ENCODE measurements at regions not wholly inside any gene's neighbourhood (a gene's known extent, or its start where the extent isn't known, plus 50 kb on each side); places are given as distances from the start of the nearest gene placed in this dataset.

DNA sequence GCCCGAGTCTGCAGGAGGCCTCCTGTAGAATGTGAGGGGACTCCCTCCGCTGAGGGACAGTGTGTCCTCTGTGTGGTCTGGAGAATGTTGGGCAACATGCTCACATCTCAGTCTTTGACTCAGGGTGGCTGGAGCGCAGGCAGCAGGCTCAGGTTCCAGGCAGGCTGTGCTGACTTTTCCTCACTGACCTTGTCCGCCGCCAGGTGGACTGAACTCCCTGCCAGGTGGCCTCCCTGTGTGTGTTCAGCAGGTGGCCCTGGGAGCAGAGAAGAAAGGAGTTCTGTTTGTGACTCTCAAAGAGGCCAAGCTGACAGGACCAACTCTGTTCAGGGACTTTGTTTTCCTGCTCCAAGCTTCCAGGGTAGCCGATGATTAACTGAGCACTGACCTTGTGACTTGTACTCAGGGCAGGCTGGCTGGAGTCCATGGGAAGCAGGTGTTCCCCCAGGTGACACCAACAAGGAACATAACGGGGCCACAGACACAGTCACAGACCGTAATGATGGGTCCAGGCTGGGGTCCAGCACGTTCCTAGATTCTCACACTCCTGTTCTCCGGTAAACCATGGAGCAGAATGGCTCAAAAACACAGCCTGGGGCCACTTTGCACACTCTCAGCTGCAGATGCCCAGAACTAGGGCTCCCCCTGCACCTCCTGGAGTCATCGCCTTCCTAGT is 439.8 kb downstream of the RNF144A start:
- TF ChIP-seq POLR2A (IDR thresholded peaks at IDR 0.05) (no peak), CTCF (IDR thresholded peaks at IDR 0.05) (no peak)

Measured in heart left ventricle (tissue), 13 donors.